Suprapubic skin (tissue), 3 donors: ENCODE measurements at regions not wholly inside any gene's neighbourhood (a gene's known extent, or its start where the extent isn't known, plus 50 kb on each side); places are given as distances from the start of the nearest gene placed in this dataset.

Source experiments
- CTCF ChIP-seq, 2 donors: fragments of 200-600 bp in 1 of 2; fragments of 450-650 bp in 1 of 2; sonication (generic) in 1 of 2; IDR thresholded peaks; one replicate each; pipeline ENCODE4 v1.5.1; 2016 to 2019; ENCODE audit warnings: antibody characterized with exemption in 2 of 2, mild to moderate bottlenecking in 1 of 2, moderate library complexity in 1 of 2
- POLR2A ChIP-seq, 2 donors: fragments of 450-650 bp; IDR thresholded peaks; one replicate each; pipeline ENCODE4 v1.6.1; 2017; ENCODE audit warnings: antibody characterized with exemption in 2 of 2, mild to moderate bottlenecking in 2 of 2, moderate library complexity in 2 of 2

GRCh38 chr6:15769511-15770018 is 106.7 kb upstream of the DTNBP1 start:
- TF ChIP-seq POLR2A (IDR thresholded peaks at IDR 0.05) (no peak), CTCF (IDR thresholded peaks at IDR 0.05) (no peak)
